ENCODE measurements at regions not wholly inside any gene's neighbourhood (a gene's known extent, or its start where the extent isn't known, plus 50 kb on each side); places are given as distances from the start of the nearest gene placed in this dataset.
"Not testable (repeated sequence)": the region's sequence is repeated elsewhere in the genome, so short reads cannot be mapped to it uniquely, and the experiment has no call there.

GRCh38 chr6:12348530-12349511 lies 58.7 kb downstream of the EDN1 start:
- no peak for DNase-seq

- no peak for DNase-seq
These were observed 60.5 kb downstream of the EDN1 start for GRCh38 chr6:12350644-12351170.

- no peak for DNase-seq
These were observed 61.5 kb downstream of the EDN1 start for GRCh38 chr6:12351672-12352071.

GRCh38 chr6:12353731-12354130 lies 63.6 kb downstream of the EDN1 start:
- no peak for DNase-seq

- no peak for DNase-seq
These were observed 64.3 kb downstream of the EDN1 start for GRCh38 chr6:12354499-12354898.

- DNase-seq = no peak
These were observed 65.2 kb downstream of the EDN1 start for GRCh38 chr6:12355354-12355753.

DNA sequence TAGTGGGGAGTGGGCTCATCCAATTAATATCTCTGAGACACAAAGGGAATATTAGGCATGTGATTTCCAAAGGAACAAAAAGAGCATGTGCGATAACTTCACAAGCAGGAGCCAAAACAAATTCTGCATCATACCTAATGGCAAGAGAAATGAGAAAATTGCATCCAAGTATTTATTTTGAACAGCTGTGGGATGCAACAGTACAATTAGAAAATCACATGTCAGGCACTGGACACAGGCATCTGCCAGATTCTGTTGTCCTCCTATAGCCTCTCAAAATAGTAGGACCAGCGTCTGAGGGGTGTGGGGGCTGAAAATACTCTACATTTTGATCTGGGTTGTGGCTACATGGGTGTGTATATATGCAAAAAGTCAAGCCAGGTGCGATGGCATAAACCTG lies 66.3 kb downstream of the EDN1 start:
- no peak for DNase-seq

GRCh38 chr6:12356983-12357972 lies 67.1 kb downstream of the EDN1 start:
- DNase-seq = no peak

DNA sequence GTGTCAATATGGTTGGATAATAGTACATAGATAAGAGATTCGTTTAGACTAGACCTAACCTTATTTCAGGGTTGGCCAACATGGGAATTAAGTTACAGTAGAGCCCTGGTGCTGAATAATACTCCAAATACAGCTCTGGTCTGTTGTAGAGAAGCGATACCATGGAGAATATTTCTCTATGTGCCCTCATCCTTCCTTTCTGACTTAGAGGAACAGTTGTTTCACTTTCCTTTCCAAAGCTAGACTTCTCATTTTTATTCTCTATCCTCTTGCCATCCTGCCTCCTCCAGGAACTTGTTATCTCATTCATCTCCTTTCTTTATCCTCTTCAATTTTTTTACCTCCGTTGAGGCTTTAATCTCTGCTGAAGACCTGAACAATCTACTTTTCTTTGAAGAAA lies 68.9 kb downstream of the EDN1 start:
- no peak for DNase-seq

DNA sequence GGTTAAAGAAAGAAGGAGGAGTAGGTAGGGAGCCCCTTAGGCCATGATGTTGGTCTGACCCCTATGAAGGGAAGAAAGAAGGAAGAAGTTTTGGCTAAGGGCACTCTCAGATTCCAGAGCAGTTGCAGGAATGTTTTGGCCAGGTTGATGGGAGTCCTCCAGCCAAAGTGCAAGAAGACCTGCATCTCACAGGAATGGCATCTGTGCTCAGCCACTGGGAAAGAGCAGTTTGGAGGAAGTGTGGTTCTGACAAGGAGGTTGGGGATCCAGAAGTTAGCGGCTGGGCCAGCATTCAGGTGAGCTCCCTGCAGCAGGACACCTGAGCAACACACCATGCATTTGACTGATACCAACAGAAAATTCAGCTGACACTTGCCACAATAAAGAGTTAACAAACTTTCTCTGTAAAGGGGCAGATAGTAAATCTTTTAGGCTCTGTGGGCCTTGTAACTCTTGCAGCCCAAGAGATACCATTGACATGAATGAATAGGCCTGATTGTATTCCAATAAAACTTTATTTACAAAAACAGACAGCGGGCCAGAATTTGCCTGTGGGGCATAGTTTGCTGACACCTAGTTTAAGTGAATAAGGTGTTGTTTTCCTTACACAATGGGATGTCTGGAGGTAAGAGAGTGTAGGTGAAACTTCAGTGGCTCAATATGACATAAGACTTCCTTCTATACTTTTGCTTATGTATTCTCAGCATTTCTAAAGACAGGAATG lies 71.0 kb downstream of the EDN1 start:
- no peak for DNase-seq

GRCh38 chr6:12363277-12363650 lies 73.1 kb downstream of the EDN1 start:
- not testable (repeated sequence) for DNase-seq

DNA sequence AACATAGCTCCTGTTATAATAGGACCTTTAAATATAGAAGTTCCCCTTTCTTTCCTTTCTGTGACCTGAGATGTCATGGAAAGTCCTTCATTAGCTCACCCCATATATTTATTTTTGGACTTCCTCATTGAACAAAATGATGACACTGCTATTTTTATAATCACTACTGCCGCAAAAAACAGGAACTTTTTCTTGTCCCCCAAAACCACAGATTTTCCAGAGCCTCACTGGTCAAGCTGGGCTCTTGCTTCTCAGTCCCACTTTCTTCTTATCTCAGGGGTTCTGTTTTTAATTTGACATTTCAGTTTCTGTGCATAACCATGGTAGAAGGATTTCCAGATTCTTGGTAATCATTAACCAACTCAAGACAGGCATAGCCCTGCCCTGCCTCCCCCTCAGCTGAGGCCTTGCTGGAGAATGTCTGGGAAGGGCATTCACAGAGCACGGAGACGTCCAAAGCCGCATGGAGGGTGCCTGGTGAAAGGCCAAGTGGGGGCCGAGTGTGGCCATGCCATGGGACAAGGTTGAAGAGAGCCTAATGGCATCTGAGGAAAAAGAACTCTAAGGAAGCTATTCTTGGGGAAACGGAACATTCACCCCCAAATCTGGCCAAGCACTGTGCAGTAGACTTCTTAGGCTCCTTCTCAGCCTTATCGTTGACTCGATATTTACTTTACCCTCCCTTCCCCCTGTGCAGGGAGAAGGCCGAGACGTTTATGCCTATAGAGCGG lies 73.7 kb downstream of the EDN1 start:
- no peak for DNase-seq

DNA sequence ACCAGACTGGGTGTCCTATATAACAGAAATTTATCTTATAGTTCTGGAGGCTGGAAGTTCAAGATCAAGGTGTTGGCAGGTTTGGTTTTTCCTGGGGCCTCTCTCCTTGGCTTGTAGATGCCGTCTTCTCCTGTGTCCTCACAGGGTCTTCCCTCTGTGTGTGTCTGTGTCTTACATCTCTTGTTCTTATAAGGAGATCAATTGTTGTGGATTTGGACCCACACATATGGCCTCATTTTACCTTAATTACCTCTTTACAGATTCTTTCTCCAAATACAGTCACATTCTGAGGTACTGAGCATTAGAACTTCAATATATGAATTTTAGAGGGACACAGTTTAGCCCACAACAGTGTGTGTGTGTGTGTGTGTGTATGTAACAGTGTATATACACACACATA lies 74.5 kb downstream of the EDN1 start:
- no peak for DNase-seq

GRCh38 chr6:12366731-12367130 lies 76.6 kb downstream of the EDN1 start:
- DNase-seq = no peak

- no peak for DNase-seq
These were observed 77.3 kb downstream of the EDN1 start for GRCh38 chr6:12367412-12367811.

DNA sequence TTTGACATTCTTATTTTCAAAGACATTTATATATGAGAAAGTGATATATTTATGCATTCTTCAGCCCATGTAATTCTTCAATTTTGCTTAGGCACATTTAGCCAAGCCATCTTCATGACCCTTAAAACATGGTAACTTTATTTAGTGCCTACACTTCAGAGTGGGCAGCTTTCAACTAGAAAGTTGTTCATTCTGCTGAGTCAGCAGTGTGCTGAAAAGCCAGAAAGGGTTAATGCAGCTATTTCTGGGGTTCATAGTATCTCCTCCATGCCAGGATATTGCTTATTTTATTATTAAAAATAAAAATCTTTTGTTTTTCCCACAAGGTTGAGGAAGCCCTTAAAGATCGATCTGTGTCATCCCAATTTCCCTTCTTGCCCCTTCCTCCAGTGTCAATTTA lies 79.2 kb downstream of the EDN1 start:
- DNase-seq = no peak

GRCh38 chr6:12369781-12370262 lies 79.7 kb downstream of the EDN1 start:
- no peak for DNase-seq

DNA sequence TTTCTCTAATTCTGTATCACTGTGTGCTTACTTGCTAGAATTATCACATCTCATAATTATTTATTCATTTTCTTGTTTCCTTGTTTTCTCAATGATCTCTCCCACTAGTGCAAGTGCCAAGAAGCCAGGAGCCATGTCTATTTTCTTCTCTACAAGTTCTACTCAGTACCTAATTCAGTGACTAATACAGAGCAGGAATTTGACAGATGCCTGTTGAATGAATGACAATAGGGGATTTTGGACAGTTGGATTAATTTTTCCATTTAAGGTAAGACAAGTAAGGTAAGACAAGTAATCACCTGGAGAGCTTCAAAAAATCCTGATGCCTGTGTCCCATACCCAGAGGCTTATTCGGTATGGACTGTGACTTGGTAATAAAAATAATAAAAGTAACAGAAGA lies 81.0 kb downstream of the EDN1 start:
- DNase-seq = no peak

- no peak for DNase-seq
These were observed 81.5 kb downstream of the EDN1 start for GRCh38 chr6:12371641-12372146.

DNA sequence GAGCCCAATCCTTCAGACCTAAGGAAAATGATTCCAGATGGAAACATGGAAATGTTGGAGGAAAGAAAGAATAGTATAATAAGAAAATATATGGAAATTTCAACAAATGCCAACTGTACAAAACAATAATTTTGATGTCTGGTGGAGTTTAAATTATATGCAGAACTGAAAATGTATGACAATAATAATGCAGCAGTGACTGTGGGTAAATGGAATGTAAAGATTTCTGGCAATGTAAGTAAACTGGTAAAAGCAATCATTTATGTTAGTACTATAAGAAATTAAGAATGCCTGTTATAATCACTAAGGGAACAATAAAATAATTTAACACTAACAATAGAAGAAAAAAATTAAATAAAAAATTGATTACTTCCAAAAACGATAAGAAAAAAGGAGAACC lies 89.0 kb downstream of the EDN1 start:
- no peak for DNase-seq

- DNase-seq = no peak
These were observed 91.4 kb downstream of the EDN1 start for GRCh38 chr6:12381587-12381986.

DNA sequence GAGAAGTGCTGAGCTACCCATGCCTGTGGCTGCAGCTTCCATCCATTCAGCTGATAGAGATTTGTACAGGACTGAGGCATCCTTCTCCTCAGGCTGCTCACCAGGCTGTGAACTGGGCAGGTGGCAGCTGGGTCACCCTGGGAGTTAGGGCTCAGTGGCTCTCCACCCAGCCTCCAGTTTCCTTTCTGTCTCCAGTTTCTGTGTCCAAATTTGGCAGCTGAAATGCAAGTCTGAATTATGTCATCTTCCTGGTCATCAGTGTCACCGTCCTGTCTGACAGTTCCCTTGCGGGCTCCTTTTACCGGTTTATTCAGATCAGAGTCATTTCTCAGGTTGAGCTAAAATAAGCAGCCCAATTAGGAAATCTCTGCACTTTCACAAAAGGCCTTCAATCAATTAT lies 93.3 kb downstream of the EDN1 start:
- DNase-seq = no peak
